IPS DF 6.9 (cell line): ENCODE measurements at regions not wholly inside any gene's neighbourhood (a gene's known extent, or its start where the extent isn't known, plus 50 kb on each side); places are given as distances from the start of the nearest gene placed in this dataset.

Experiments
- DNase-seq: peaks from one replicate; pipeline ENCODE4 v3.0.0-alpha.2; 2013; ENCODE audit warnings: low read depth, low spot score
- H3K27ac ChIP-seq: one replicate; pipeline ENCODE4 v1.5.1; 2013; ENCODE audit warnings: low read length, control low read depth
- H3K27me3 ChIP-seq: 2 replicates; pipeline ENCODE4 v1.6.1; 2013; ENCODE audit warnings: mild to moderate bottlenecking, low read length; ENCODE audit not compliant: control insufficient read depth, insufficient read depth
- H3K36me3 ChIP-seq: 2 replicates; pipeline ENCODE4 v1.6.1; 2013; ENCODE audit warnings: low read length; ENCODE audit not compliant: control insufficient read depth, insufficient read depth
- H3K4me1 ChIP-seq: 2 replicates; pipeline ENCODE4 v1.6.1; 2013; ENCODE audit warnings: low read length; ENCODE audit not compliant: control insufficient read depth, insufficient read depth
- H3K4me3 ChIP-seq: 2 replicates; pipeline ENCODE4 v1.5.1; 2013; ENCODE audit warnings: mild to moderate bottlenecking, low read length
- H3K9me3 ChIP-seq: 2 replicates; pipeline ENCODE4 v1.6.1; 2013; ENCODE audit warnings: low read length, inconsistent platforms; ENCODE audit not compliant: control insufficient read depth, insufficient read depth
- WGBS: extraction: QIAGEN DNeasy Blood & Tissue Kit; methylation state at CpG from one replicate; pipeline ENCODE4 v1.1.7; 2013; ENCODE audit warnings: mixed read lengths, missing lambda C conversion rate; ENCODE audit not compliant: insufficient read length, insufficient coverage; 5-methylcytosine and 5-hydroxymethylcytosine counted together

GRCh38 chr10:130982802-130983201 is 328.7 kb downstream of the TCERG1L start:
- Histone ChIP-seq H3K4me1 (no peaks in the 10 kb centered on the region), H3K4me3 (no peak overlapping the region), H3K36me3 (no peaks in the 10 kb centered on the region), H3K9me3 (peaks cover 8% of the 10 kb centered on the region), H3K27ac (no peak overlapping the region), H3K27me3 (no peaks in the 10 kb centered on the region)
- WGBS = no CpG with 5 or more reads among the region's 1 CpG
- DNase-seq = no peak

- Histone ChIP-seq H3K4me1 (no peaks in the 10 kb centered on the region), H3K4me3 (no peak overlapping the region), H3K36me3 (no peaks in the 10 kb centered on the region), H3K9me3 (peaks cover 9% of the 10 kb centered on the region), H3K27ac (no peak overlapping the region), H3K27me3 (no peaks in the 10 kb centered on the region)
- DNase-seq = no peak
- no CpG with 5 or more reads among the region's 2 CpGs for WGBS
Observed at GRCh38 chr10:130983749-130984148, 327.8 kb downstream of the TCERG1L start.

GRCh38 chr10:130984686-130985085 is 326.8 kb downstream of the TCERG1L start:
- H3K4me1 ChIP-seq = no peaks in the 10 kb centered on the region; the same call in 1 of the 2 replicates
- H3K9me3 ChIP-seq = peaks cover 15% of the 10 kb centered on the region
- no peak overlapping the region for H3K27ac ChIP-seq
- H3K27me3 ChIP-seq = no peaks in the 10 kb centered on the region
- no CpG with 5 or more reads among the region's 3 CpGs for WGBS
- H3K36me3 ChIP-seq = no peaks in the 10 kb centered on the region
- DNase-seq = no peak
- H3K4me3 ChIP-seq = no peak overlapping the region

GRCh38 chr10:130985158-130985753 is 326.3 kb downstream of the TCERG1L start:
- peaks cover 18% of the 10 kb centered on the region for H3K9me3 ChIP-seq
- DNase-seq = no peak
- no peaks in the 10 kb centered on the region for H3K36me3 ChIP-seq
- H3K27ac ChIP-seq = no peak overlapping the region
- H3K4me1 ChIP-seq = no peaks in the 10 kb centered on the region; the same call in 1 of the 2 replicates
- no peak overlapping the region for H3K4me3 ChIP-seq
- no CpG with 5 or more reads among the region's 16 CpGs for WGBS
- no peaks in the 10 kb centered on the region for H3K27me3 ChIP-seq

DNA sequence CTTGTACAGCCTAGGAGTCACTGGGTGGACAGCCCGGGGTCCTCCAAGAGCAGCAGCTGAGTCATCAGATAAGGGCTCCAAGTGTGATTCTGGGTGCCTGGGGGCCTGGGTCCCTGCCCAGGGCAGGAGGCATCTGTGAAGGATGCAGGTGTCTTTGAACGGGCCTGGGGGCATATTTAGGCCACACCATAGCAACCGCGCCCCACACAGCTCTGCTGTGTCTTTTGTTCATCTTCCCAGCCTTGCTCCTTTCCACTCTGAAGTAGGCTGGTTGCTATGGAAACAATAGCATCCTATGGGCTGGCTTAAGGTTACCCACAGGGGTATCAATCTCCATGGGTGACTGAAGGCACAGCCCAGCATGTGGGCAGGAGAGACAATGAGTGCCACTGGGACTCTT is 324.7 kb downstream of the TCERG1L start:
- Histone ChIP-seq H3K9me3 (peaks cover 19% of the 10 kb centered on the region), H3K27ac (no peak overlapping the region), H3K4me3 (no peak overlapping the region), H3K27me3 (no peaks in the 10 kb centered on the region), H3K4me1 (no peaks in the 10 kb centered on the region; the same call in 1 of the 2 replicates), H3K36me3 (no peaks in the 10 kb centered on the region)
- no CpG with 5 or more reads among the region's 4 CpGs for whole genome bisulfite sequencing
- DNase-seq = no peak

- Histone ChIP-seq H3K4me3 (no peak overlapping the region), H3K9me3 (peaks cover 20% of the 10 kb centered on the region), H3K27ac (no peak overlapping the region), H3K36me3 (no peaks in the 10 kb centered on the region), H3K27me3 (no peaks in the 10 kb centered on the region), H3K4me1 (no peaks in the 10 kb centered on the region; the same call in 1 of the 2 replicates)
- WGBS = no CpG with 5 or more reads among the region's 7 CpGs
- DNase-seq = no peak
Observed at GRCh38 chr10:130987401-130987800, 324.1 kb downstream of the TCERG1L start.

DNA sequence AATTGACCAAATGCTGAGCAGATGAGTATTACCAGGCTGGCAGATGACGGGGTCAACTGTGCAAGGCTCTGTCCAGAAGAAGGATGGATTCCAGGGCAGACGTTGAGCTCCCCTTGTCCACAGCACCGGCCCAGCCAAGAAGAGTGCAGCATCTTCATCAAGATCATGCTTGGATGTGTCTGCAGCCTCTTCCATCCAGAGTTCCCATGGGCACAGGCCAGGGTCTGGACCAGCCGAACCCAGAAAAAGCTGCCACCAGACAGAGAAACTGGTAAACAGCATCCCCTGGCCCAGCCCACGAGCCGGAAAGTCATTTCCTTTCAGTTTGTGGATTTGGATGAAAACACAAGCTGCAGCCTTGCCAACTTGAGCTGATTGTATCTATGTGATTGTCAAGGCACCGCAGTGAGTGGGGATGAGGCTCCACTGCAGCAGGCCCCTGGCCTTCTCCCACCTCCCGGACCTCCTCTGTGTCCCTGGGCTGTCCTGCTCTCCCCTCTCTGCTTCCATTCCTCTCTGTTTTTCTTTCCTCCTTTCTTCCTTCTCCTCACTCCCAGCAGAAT is 321.8 kb downstream of the TCERG1L start:
- no peaks in the 10 kb centered on the region for H3K27me3 ChIP-seq
- no peak for DNase-seq
- whole genome bisulfite sequencing = no CpG with 5 or more reads among the region's 8 CpGs
- H3K4me3 ChIP-seq = no peak overlapping the region
- no peaks in the 10 kb centered on the region; the same call in 1 of the 2 replicates for H3K4me1 ChIP-seq
- peaks cover 26% of the 10 kb centered on the region for H3K9me3 ChIP-seq
- no peak overlapping the region for H3K27ac ChIP-seq
- H3K36me3 ChIP-seq = no peaks in the 10 kb centered on the region

DNA sequence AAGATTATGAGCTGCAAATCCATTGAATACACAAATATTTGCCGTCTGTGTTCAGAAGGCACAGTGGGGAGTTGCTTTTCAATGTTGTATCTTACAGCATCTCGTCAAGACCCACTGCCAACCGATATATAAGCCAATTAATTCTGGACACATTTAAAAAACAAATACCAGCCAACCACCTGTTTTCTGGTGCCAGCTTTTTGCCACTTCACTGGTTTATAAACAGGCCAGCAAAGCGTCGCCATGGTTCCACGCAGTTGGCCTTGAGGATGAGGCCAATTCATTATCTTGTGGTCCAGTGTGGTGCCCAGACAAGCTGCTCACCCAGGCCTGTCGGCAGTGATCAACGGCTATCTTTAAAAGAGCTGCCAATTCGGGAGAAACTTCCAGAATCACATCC is 321.0 kb downstream of the TCERG1L start:
- H3K27ac ChIP-seq = no peak overlapping the region
- H3K4me3 ChIP-seq = no peak overlapping the region
- no peaks in the 10 kb centered on the region for H3K36me3 ChIP-seq
- peaks cover 24% of the 10 kb centered on the region for H3K9me3 ChIP-seq
- no peaks in the 10 kb centered on the region; the same call in 1 of the 2 replicates for H3K4me1 ChIP-seq
- DNase-seq = no peak
- H3K27me3 ChIP-seq = no peaks in the 10 kb centered on the region
- WGBS = no CpG with 5 or more reads among the region's 9 CpGs

DNA sequence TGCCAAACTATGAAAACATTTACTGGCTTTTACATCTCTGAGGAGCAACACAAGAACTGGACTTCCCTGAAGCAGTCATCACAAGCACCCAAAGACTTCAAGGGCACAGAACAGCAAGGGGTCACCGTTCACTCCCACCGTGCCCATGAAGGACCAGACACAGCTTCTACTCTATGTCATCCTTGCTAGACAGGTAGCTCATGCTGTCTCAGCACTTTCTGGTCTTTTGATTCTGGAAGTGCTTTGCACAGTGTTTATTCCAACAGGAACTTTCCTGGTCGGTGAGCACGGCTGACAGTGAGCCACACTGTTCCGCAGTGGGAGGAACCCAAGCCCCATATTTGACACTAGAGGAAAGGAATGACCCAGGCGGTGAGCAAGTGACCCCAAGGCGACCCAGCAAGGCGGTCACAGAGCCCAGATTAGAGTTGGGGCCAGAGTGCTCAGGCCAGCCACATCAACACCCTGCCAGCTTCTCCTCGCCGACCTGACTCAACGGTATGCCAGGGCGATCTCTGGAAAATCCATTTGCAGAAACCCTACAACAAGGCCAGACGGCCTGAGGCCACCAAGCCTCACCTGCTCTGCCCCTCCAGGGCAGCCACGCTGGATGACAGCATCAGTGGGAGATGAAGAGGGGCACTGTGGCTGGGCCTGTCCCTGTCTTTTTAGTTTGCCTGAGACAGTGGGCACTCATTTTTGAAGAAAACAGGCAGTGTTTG is 318.6 kb downstream of the TCERG1L start:
- WGBS = no CpG with 5 or more reads among the region's 14 CpGs
- Histone ChIP-seq H3K36me3 (no peaks in the 10 kb centered on the region), H3K27ac (no peak overlapping the region), H3K9me3 (peaks cover 24% of the 10 kb centered on the region), H3K27me3 (no peaks in the 10 kb centered on the region), H3K4me1 (no peaks in the 10 kb centered on the region; the same call in 1 of the 2 replicates), H3K4me3 (no peak overlapping the region)
- DNase-seq = no peak

- no peak overlapping the region for H3K4me3 ChIP-seq
- no peaks in the 10 kb centered on the region; the same call in 1 of the 2 replicates for H3K4me1 ChIP-seq
- WGBS = no CpG with 5 or more reads among the region's 6 CpGs
- H3K36me3 ChIP-seq = no peaks in the 10 kb centered on the region
- no peak overlapping the region for H3K27ac ChIP-seq
- no peaks in the 10 kb centered on the region for H3K27me3 ChIP-seq
- H3K9me3 ChIP-seq = peaks cover 26% of the 10 kb centered on the region
- DNase-seq = no peak
Observed at GRCh38 chr10:130993612-130994011, 317.9 kb downstream of the TCERG1L start.
